ENCODE measurements at regions not wholly inside any gene's neighbourhood (a gene's known extent, or its start where the extent isn't known, plus 50 kb on each side); places are given as distances from the start of the nearest gene placed in this dataset.

DNA sequence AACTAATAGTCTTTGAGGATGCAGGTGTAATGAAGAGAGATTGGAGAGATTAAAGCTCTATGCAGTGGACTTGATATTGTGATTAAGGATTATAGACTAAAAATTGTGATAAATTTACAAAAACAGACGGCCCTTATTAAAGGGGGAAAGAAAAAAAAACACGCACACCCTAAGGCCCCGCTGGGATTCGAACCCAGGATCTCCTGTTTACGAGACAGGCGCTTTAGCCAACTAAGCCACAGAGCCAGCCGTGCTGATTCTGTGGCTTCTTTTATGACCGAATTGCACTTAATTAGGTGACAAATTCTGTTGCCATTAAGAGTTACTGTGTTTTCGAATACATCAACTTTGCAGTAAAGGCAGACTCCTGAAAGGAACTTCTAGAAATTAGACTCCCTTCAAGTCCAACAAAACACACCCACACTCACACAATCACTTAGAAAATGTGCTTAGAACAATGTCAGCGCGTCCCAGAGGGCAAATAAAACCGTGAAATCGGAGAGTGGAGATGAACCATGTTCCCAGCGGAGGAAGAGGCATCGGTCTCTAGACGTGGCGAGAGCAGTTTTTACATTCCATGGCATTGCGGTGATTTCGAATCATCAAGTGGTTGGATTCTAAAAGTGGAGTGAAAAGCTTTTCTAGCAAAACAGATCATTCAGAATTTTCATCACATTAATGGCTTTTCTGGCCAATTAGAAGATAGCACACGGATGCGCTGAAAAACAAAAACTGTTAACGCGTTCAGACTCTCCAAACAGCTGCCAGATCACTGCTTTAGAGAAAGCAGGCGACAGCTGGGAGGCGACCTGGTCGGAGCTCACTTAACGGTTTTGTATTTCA lies 122.6 kb downstream of the GPX5 start:
- Histone ChIP-seq H3K9me3 (ENCODE audit: low read length) (no peaks in the 10 kb centered on the region), H3K9ac (ENCODE audit: low read length) (no peak overlapping the region), H3K4me3 (ENCODE audit: low read depth in 1 of 2, low read length in 2 of 2) (peak overlapping the region; percentile 16 to 80), H3K27ac (ENCODE audit: low read depth, low read length) (no peak overlapping the region), H3K36me3 (ENCODE audit: insufficient read depth, low read length) (no peaks in the 10 kb centered on the region), H3K4me1 (ENCODE audit: insufficient read depth, low read length) (no peaks in the 10 kb centered on the region), H3K27me3 (ENCODE audit: control insufficient read depth in 1 of 2, insufficient read depth in 2 of 2, low read length in 2 of 2) (peaks cover 11 to 19% of the 10 kb centered on the region in 2 donors)

DNA sequence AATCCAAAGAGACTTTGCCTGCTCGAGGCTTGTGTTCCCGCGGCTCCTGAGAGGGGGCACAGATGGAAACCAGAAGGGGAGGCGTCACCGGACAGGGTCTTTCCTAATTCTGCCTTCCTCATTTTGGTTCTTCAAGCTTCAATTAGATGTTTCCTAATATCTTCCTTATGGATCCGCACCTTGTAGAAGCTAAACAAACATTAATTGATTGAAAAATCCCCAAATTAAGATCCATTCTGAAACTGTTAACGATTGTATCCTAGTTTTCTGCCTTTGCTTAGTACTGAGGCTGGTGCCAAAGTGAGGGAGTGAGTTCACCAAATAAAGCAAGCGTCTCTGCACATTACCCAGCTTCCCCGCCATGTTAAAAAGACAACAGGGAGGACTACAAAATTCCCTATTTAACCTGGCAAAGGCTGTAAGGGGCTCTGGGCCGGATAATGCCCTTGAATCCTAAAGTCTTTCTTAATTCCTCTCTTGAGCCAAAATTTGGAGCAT lies 123.2 kb downstream of the GPX5 start:
- no peaks in the 10 kb centered on the region for H3K4me1 ChIP-seq (ENCODE audit: insufficient read depth, low read length)
- no peak overlapping the region for H3K27ac ChIP-seq (ENCODE audit: low read depth, low read length)
- no peak overlapping the region for H3K9ac ChIP-seq (ENCODE audit: low read length)
- peak overlapping the region; percentile 16 to 80 for H3K4me3 ChIP-seq (ENCODE audit: low read depth in 1 of 2, low read length in 2 of 2)
- no peaks in the 10 kb centered on the region for H3K9me3 ChIP-seq (ENCODE audit: low read length)
- no peaks in the 10 kb centered on the region for H3K36me3 ChIP-seq (ENCODE audit: insufficient read depth, low read length)
- peaks cover 11 to 19% of the 10 kb centered on the region in 2 donors for H3K27me3 ChIP-seq (ENCODE audit: control insufficient read depth in 1 of 2, insufficient read depth in 2 of 2, low read length in 2 of 2)

DNA sequence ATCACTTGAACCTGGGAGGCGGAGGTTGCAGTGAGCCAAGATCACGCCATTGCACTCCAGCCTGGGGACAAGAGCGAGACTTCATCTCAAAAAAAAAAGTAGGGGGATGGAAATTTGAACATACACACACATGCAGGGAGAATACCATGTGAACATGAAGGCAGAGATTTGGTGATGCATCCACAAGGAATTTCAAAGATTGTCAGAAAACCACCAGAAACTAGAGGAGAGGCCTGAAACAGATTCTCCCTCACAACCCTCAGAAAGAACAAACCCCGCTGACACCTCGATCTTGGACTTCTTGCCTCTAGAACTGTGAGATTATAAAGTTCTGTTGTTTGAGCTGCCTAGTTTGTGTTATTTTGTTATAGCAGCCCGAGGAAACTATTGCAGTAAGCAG lies 125.5 kb downstream of the GPX5 start:
- H3K4me1 ChIP-seq (ENCODE audit: insufficient read depth, low read length) = no peaks in the 10 kb centered on the region
- H3K4me3 ChIP-seq (ENCODE audit: low read depth in 1 of 2, low read length in 2 of 2) = no peak overlapping the region
- H3K9me3 ChIP-seq (ENCODE audit: low read length) = no peaks in the 10 kb centered on the region
- no peak overlapping the region for H3K27ac ChIP-seq (ENCODE audit: low read depth, low read length)
- H3K27me3 ChIP-seq (ENCODE audit: control insufficient read depth in 1 of 2, insufficient read depth in 2 of 2, low read length in 2 of 2) = peaks cover 11 to 19% of the 10 kb centered on the region in 2 donors
- H3K36me3 ChIP-seq (ENCODE audit: insufficient read depth, low read length) = no peaks in the 10 kb centered on the region
- no peak overlapping the region for H3K9ac ChIP-seq (ENCODE audit: low read length)

DNA sequence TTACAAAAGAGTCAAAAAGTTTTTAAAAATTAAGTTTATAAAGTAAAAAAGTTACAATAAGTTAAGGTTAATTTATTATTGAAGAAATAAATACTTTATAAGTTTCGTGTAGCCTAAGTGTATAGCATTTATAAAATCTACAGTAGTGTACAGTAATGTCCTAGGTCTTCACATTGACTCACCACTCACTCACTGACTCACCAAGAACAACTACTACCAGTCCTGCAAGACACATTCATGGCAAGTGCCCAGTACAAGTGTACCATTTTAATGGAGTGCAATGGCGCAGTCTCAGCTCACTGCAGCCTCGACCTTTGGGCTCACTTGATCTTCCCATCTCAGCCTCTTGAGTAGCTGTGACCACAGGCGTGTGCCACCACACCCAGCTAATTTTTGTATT lies 128.2 kb downstream of the GPX5 start:
- Histone ChIP-seq H3K4me1 (ENCODE audit: insufficient read depth, low read length) (peaks cover 2% of the 10 kb centered on the region), H3K27ac (ENCODE audit: low read depth, low read length) (no peak overlapping the region), H3K9me3 (ENCODE audit: low read length) (no peaks in the 10 kb centered on the region), H3K36me3 (ENCODE audit: insufficient read depth, low read length) (no peaks in the 10 kb centered on the region), H3K9ac (ENCODE audit: low read length) (no peak overlapping the region), H3K27me3 (ENCODE audit: control insufficient read depth in 1 of 2, insufficient read depth in 2 of 2, low read length in 2 of 2) (peaks cover 3 to 14% of the 10 kb centered on the region in 2 donors), H3K4me3 (ENCODE audit: low read depth in 1 of 2, low read length in 2 of 2) (no peak overlapping the region)

DNA sequence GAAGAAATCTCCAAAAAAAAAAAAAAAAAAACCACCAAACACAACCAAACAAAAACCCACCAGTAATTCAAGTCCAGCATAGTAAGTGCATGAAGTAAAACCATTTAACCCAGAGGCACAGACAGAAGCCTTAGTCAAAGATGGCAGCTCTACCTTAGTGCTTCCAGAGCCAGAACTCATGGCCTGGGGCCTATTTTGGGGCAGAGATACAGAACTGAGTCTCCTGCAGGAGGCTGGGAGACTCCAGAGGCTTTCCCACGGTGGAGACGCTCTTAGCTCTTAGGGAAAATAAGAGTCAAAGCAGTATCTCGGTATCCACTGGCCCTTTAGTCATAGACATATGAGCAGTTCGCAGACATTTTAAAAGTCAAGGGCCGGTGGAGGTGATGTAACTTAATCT lies 129.5 kb downstream of the GPX5 start:
- H3K4me3 ChIP-seq (ENCODE audit: low read depth in 1 of 2, low read length in 2 of 2) = no peak overlapping the region
- H3K27ac ChIP-seq (ENCODE audit: low read depth, low read length) = no peak overlapping the region
- no peaks in the 10 kb centered on the region for H3K36me3 ChIP-seq (ENCODE audit: insufficient read depth, low read length)
- H3K27me3 ChIP-seq (ENCODE audit: control insufficient read depth in 1 of 2, insufficient read depth in 2 of 2, low read length in 2 of 2) = peaks cover 0 to 20% of the 10 kb centered on the region in 2 donors
- H3K9ac ChIP-seq (ENCODE audit: low read length) = no peak overlapping the region
- peaks cover 6% of the 10 kb centered on the region for H3K4me1 ChIP-seq (ENCODE audit: insufficient read depth, low read length)
- H3K9me3 ChIP-seq (ENCODE audit: low read length) = no peaks in the 10 kb centered on the region

DNA sequence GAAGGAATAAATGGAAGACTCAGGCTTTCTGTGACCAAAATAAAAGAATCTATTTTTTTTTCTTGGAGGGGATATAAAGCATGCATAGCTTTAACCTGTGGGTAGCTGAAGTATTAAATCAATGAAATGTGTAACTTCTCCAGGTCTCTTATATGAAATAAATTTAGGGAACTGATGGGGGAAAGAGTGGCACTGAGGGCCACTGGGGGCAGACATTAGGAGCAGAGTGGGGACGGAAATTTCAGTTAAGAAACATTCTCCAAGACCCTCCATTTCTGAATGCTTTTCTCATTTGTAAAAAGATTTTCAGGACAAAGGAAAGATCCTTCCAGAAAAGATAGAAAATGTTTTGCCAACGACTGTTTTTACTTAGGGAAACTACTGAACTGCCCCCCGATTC lies 131.0 kb downstream of the GPX5 start:
- Histone ChIP-seq H3K9ac (ENCODE audit: low read length) (no peak overlapping the region), H3K27me3 (ENCODE audit: control insufficient read depth in 1 of 2, insufficient read depth in 2 of 2, low read length in 2 of 2) (peaks cover 0 to 20% of the 10 kb centered on the region in 2 donors), H3K4me3 (ENCODE audit: low read depth in 1 of 2, low read length in 2 of 2) (no peak overlapping the region), H3K27ac (ENCODE audit: low read depth, low read length) (no peak overlapping the region), H3K9me3 (ENCODE audit: low read length) (no peaks in the 10 kb centered on the region), H3K36me3 (ENCODE audit: insufficient read depth, low read length) (no peaks in the 10 kb centered on the region), H3K4me1 (ENCODE audit: insufficient read depth, low read length) (peaks cover 6% of the 10 kb centered on the region)

DNA sequence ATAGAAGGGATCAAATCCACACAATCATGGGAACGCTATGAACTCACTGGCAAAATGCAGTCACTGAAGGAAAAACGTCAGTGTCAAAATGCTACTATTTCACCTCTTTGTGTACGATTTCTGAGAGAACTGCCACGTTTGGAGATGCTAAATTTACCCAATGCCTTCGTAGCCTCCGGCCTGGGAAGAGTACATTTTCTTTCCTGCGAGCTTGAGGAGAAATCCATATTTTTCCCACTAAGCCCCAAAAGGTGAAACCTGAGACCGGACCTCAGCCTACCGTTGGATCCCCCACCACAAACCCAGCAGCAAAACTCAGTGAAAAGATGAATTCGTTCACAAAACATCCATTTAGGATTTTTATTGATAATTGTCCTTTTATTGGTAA lies 131.7 kb downstream of the GPX5 start:
- Histone ChIP-seq H3K4me3 (ENCODE audit: low read depth in 1 of 2, low read length in 2 of 2) (peak overlapping the region in 1 of 2 donors; percentile 14), H3K27ac (ENCODE audit: low read depth, low read length) (no peak overlapping the region), H3K9ac (ENCODE audit: low read length) (no peak overlapping the region), H3K27me3 (ENCODE audit: control insufficient read depth in 1 of 2, insufficient read depth in 2 of 2, low read length in 2 of 2) (peaks cover 0 to 20% of the 10 kb centered on the region in 2 donors), H3K4me1 (ENCODE audit: insufficient read depth, low read length) (peaks cover 6% of the 10 kb centered on the region), H3K36me3 (ENCODE audit: insufficient read depth, low read length) (no peaks in the 10 kb centered on the region), H3K9me3 (ENCODE audit: low read length) (no peaks in the 10 kb centered on the region)

DNA sequence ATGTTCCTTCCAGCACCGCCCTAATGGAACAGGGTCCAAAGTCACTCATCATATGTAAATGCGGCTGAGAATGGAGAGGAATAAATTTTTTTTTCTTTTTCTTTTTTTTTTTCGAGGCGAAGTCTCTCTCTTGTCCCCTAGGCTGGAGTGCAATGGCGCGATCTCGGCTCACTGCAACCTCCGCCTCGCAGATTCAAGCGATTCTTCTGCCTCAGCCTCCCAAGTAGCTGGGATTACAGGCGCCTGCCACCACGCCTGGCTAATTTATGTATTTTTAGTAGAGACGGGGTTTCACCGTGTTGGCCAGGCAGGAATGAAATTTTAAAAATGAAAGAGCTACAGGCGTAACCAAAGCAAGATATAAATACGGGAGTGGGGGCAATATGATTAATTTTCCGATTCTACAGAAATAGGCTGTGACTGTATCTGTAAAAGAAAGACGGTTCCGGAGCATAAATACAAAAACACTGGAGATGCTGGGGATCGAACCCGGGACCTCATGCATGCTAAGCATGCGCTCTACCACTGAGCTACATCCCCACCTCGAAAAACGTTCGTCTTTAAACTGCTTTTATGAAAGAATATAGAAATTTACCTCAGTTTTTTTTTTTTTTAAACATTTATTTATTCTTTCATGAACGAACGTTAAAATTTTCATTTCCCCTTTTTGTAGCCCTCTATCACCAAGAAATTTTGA lies 132.2 kb downstream of the GPX5 start:
- no peaks in the 10 kb centered on the region for H3K9me3 ChIP-seq (ENCODE audit: low read length)
- H3K9ac ChIP-seq (ENCODE audit: low read length) = no peak overlapping the region
- no peak overlapping the region for H3K27ac ChIP-seq (ENCODE audit: low read depth, low read length)
- H3K4me1 ChIP-seq (ENCODE audit: insufficient read depth, low read length) = peaks cover 6% of the 10 kb centered on the region
- H3K36me3 ChIP-seq (ENCODE audit: insufficient read depth, low read length) = no peaks in the 10 kb centered on the region
- H3K27me3 ChIP-seq (ENCODE audit: control insufficient read depth in 1 of 2, insufficient read depth in 2 of 2, low read length in 2 of 2) = peaks cover 0 to 20% of the 10 kb centered on the region in 2 donors
- peak overlapping the region; percentile 14 to 42 for H3K4me3 ChIP-seq (ENCODE audit: low read depth in 1 of 2, low read length in 2 of 2)

DNA sequence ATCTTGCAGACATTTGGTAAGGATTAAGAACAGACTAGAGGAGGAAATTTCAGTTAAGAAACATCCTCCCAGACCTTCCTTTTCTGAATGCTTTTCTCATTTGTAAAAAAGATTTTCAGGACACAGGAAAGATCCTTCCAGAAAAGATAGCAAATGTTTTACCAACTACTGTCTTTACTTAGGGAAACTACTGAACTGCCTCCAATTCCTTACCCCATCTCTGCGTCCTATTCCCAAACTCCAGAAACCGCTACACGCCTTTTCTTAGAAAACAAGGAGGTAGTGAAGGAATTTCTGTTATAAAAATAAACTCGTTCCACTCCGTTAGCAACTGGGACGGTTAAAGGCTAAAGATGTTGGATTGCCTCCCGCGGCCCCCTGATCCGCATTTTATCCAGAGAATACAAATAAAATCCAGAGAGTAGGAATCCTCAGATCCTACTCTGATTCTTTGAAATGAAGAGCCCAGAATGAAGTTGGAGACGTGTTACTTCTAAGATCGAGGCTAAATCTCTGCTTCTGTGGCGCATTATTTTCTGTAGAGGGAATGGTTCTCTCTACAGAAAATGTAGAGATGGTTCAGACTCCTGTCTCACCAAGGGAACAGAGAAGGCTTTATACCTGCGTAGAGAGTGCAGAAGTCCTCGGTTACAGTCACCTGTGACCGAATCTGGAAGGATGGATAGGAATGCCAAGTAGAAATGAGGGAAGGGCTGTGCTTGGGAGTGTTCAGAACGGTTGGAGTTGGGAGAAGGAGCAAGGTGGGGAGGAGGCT lies 133.0 kb downstream of the GPX5 start:
- peak overlapping the region; percentile 6 for H3K9ac ChIP-seq (ENCODE audit: low read length)
- peaks cover 6% of the 10 kb centered on the region for H3K4me1 ChIP-seq (ENCODE audit: insufficient read depth, low read length)
- no peaks in the 10 kb centered on the region for H3K9me3 ChIP-seq (ENCODE audit: low read length)
- peaks cover 0 to 20% of the 10 kb centered on the region in 2 donors for H3K27me3 ChIP-seq (ENCODE audit: control insufficient read depth in 1 of 2, insufficient read depth in 2 of 2, low read length in 2 of 2)
- no peak overlapping the region for H3K27ac ChIP-seq (ENCODE audit: low read depth, low read length)
- no peaks in the 10 kb centered on the region for H3K36me3 ChIP-seq (ENCODE audit: insufficient read depth, low read length)
- H3K4me3 ChIP-seq (ENCODE audit: low read depth in 1 of 2, low read length in 2 of 2) = peak overlapping the region; percentile 14 to 42

DNA sequence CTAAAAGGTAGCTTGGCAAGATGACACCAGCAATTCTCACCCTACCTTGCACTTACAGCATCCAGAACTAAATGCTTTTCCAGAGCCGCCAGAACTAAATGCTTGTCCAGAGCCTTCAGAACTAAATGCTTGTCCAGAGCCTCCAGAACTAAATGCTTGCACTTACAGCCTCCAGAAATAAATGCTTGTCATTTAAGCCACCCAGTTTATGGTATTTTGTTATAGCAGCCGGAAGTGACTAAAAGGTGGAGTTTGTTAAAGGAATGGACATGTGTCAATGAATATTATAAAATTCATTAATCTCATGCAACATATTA lies 133.5 kb downstream of the GPX5 start:
- Histone ChIP-seq H3K4me1 (ENCODE audit: insufficient read depth, low read length) (peaks cover 6% of the 10 kb centered on the region), H3K9me3 (ENCODE audit: low read length) (no peaks in the 10 kb centered on the region), H3K9ac (ENCODE audit: low read length) (no peak overlapping the region), H3K27ac (ENCODE audit: low read depth, low read length) (no peak overlapping the region), H3K4me3 (ENCODE audit: low read depth in 1 of 2, low read length in 2 of 2) (peak overlapping the region in 1 of 2 donors; percentile 14), H3K36me3 (ENCODE audit: insufficient read depth, low read length) (no peaks in the 10 kb centered on the region), H3K27me3 (ENCODE audit: control insufficient read depth in 1 of 2, insufficient read depth in 2 of 2, low read length in 2 of 2) (peaks cover 0 to 20% of the 10 kb centered on the region in 2 donors)

DNA sequence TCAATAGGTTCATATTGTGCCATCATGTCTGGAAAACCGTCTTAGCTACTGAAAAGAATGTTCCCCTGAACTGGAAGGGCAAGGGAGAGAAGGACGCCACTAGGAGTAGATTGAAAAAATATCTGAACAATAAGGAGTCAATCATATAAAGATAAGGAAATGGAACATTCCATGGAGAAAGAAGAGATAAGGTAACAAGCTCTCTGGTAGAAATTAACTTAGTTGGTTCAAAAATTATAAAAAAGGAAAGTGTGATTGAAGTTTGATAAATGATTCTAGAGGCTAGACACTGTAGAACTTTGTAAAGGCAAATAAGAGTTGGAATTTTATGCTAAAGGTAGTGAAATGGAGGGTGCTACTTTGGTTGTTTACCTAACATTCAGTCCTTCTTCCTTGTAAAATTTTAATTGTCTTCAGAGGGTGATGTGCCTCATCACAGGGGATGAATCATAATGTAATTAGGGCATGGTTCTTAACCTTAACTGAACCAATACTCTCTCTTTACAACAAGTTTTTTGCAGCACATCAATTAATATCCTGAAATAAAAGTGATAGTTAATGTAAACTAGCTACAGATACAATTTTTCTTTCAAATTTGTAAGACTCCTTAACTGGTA lies 135.5 kb downstream of the GPX5 start:
- Histone ChIP-seq H3K27ac (ENCODE audit: low read depth, low read length) (no peak overlapping the region), H3K4me3 (ENCODE audit: low read depth in 1 of 2, low read length in 2 of 2) (no peak overlapping the region), H3K9me3 (ENCODE audit: low read length) (no peaks in the 10 kb centered on the region), H3K36me3 (ENCODE audit: insufficient read depth, low read length) (no peaks in the 10 kb centered on the region), H3K4me1 (ENCODE audit: insufficient read depth, low read length) (peaks cover 6% of the 10 kb centered on the region), H3K9ac (ENCODE audit: low read length) (no peak overlapping the region), H3K27me3 (ENCODE audit: control insufficient read depth in 1 of 2, insufficient read depth in 2 of 2, low read length in 2 of 2) (peaks cover 0 to 20% of the 10 kb centered on the region in 2 donors)

All from muscle layer of colon (tissue), 2 donors.